ENCODE measurements at regions not wholly inside any gene's neighbourhood (a gene's known extent, or its start where the extent isn't known, plus 50 kb on each side); places are given as distances from the start of the nearest gene placed in this dataset.
"Not testable (repeated sequence)": the region's sequence is repeated elsewhere in the genome, so short reads cannot be mapped to it uniquely, and the experiment has no call there.

DNA sequence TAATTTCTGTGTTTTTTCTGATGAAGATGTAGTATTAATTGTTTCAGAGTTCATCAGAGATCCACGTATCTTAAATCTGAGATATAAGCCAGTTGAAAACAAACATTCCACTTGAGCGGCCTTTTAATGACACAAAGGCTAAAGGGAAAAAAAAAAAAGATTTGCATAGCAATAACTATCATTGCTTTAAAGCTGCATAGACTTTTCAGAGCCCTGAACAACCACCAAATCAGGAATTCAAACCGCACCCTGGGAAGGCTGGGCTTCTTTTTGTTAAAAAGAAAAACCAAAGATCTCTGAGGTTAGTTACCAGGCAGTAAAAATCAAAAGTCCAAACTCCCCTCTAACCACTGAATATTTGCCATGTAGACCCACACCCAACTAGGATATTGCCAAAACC, 206.0 kb downstream of the HHIP start:
- in situ Hi-C loops (cut with MboI; ENCODE audit: low pct_unique_long_range_greater_than_20kb, low sequenced_read_pairs, unreplicated experiment), result no loop called here
- no peak for DNase-seq (ENCODE audit: low spot score)
- TF ChIP-seq, protein P1, sequence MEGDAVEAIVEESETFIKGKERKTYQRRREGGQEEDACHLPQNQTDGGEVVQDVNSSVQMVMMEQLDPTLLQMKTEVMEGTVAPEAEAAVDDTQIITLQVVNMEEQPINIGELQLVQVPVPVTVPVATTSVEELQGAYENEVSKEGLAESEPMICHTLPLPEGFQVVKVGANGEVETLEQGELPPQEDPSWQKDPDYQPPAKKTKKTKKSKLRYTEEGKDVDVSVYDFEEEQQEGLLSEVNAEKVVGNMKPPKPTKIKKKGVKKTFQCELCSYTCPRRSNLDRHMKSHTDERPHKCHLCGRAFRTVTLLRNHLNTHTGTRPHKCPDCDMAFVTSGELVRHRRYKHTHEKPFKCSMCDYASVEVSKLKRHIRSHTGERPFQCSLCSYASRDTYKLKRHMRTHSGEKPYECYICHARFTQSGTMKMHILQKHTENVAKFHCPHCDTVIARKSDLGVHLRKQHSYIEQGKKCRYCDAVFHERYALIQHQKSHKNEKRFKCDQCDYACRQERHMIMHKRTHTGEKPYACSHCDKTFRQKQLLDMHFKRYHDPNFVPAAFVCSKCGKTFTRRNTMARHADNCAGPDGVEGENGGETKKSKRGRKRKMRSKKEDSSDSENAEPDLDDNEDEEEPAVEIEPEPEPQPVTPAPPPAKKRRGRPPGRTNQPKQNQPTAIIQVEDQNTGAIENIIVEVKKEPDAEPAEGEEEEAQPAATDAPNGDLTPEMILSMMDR (IDR thresholded peaks at IDR 0.05; ENCODE audit: extremely low read depth, insufficient read depth, missing control alignments), result no peak

DNA sequence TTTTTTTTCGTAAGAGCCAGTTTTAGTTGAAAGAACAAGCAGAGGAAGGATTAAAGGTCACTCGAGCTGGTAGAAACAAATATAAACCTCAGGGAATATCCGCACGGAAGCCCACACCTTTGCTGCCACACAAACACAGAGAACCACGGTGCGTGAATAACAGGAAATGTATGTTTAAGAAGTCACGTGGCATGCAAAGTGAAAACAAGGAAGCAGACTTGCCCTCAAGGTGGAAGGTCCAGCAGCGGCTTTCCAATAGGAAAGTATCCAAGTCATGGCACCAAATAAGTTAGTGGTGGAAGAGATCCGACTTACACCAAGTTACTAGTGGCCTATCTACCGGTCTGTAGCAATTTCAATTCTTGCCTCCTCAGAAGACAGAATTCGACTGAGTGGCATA, 215.5 kb downstream of the HHIP start:
- TF ChIP-seq, protein P1 (IDR thresholded peaks at IDR 0.05; ENCODE audit: extremely low read depth, insufficient read depth, missing control alignments), result no peak
- DNase-seq (ENCODE audit: low spot score), result no peak
- in situ Hi-C loops (cut with MboI; ENCODE audit: low pct_unique_long_range_greater_than_20kb, low sequenced_read_pairs, unreplicated experiment), result no loop called here

- TF ChIP-seq, protein P1 (IDR thresholded peaks at IDR 0.05; ENCODE audit: extremely low read depth, insufficient read depth, missing control alignments), result no peak
- in situ Hi-C loops (cut with MboI; ENCODE audit: low pct_unique_long_range_greater_than_20kb, low sequenced_read_pairs, unreplicated experiment), result no loop called here
- DNase-seq (ENCODE audit: low spot score), result no peak
Observed at GRCh38 chr4:144862210-144862609, 216.3 kb downstream of the HHIP start.

DNA sequence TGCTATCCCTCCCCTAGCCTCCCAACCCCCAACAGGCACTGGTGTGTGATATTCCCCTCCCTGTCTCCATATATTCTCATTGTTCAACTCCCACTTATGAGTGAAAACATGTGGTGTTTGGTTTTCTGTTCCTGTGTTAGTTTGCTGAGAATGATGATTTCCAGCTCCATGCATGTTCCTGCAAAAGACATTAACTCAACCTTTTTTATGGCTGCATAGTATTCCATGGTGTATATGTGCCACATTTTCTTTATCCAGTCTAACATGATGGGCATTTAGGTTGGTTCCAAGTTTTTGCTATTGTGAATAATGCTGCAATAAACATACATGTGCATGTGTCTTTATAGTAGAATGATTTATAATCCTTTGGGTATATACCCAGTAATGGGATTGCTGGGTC, 218.9 kb downstream of the HHIP start:
- in situ Hi-C loops (cut with MboI; ENCODE audit: low pct_unique_long_range_greater_than_20kb, low sequenced_read_pairs, unreplicated experiment); DNase-seq (ENCODE audit: low spot score): not testable (repeated sequence)

GRCh38 chr4:144868309-144868708, 222.4 kb downstream of the HHIP start:
- TF ChIP-seq, protein P1 (IDR thresholded peaks at IDR 0.05; ENCODE audit: extremely low read depth, insufficient read depth, missing control alignments), result no peak
- no peak for DNase-seq (ENCODE audit: low spot score)
- in situ Hi-C loops (cut with MboI; ENCODE audit: low pct_unique_long_range_greater_than_20kb, low sequenced_read_pairs, unreplicated experiment), result no loop called here

DNA sequence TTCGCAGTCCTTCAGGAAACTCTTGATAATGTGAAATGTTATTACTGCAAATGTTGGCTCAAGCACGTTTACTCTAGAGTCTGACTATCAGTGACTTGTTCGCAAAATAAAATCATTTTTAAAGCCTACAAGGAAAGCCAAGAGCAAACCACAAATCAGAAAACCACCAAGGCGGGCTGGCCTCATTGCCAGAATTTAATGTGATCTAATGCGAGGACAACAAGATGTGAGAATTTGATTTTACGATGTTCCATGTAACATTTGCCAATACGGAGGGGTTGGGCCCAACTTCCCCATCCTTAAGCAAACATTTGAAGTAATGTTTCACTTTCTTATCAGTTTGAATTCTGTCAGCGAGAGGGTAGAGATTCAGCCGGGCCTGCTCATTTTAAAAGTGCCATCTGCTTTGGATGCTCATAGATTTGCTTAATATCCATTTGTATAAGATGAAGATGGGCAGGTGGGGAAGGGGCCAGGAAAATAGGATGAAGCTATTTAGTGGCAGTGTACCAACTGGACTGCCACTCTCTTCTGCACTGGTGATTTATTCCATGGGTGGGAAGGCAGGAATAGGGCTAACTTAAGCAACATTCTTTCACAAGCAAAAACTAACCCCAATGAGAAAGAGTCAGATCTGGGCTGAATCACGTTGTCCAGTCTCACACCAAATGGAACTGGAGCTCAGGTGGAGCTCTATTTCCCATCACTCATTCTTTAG, 225.3 kb downstream of the ANAPC10 start:
- in situ Hi-C loops (cut with MboI; ENCODE audit: low pct_unique_long_range_greater_than_20kb, low sequenced_read_pairs, unreplicated experiment), result no loop called here
- no peak for DNase-seq (ENCODE audit: low spot score)
- TF ChIP-seq, protein P1 (IDR thresholded peaks at IDR 0.05; ENCODE audit: extremely low read depth, insufficient read depth, missing control alignments), result no peak

- in situ Hi-C loops (cut with MboI; ENCODE audit: low pct_unique_long_range_greater_than_20kb, low sequenced_read_pairs, unreplicated experiment), result no loop called here
- no peak for DNase-seq (ENCODE audit: low spot score)
- TF ChIP-seq, protein P1 (IDR thresholded peaks at IDR 0.05; ENCODE audit: extremely low read depth, insufficient read depth, missing control alignments), result no peak
Observed at GRCh38 chr4:144873226-144873990, 224.6 kb downstream of the ANAPC10 start.

All from GM13977 (cell line).